Superior temporal gyrus (tissue), 1 donor: ENCODE measurements at regions not wholly inside any gene's neighbourhood (a gene's known extent, or its start where the extent isn't known, plus 50 kb on each side); places are given as distances from the start of the nearest gene placed in this dataset.

Source experiments
- DNase-seq: peaks from one replicate; pipeline ENCODE4 v3.0.0-alpha.2; 2016; ENCODE audit errors: extremely low spot score

GRCh38 chrX:39169976-39170375, 368.7 kb downstream of the MID1IP1 start:
- no peak for DNase-seq

DNA sequence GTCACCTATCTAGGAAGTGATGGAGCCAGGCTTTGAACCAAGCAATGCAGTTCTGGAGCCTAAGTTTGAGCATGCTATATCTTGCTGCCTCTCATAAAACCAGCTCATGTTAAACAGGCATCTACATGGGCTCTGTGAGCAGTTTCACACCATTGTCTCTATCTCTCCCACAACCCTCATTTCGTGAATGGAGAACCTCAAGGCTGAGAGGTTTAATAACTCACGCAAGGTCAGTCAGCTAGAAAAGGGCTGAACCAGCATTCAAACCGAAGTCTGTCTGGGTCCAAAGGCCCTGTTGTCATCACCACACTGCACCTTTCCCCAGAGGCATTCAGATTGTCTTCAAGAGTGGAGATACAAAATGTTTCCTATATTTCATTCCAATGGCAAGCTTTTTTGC, 369.2 kb downstream of the MID1IP1 start:
- DNase-seq = no peak

DNA sequence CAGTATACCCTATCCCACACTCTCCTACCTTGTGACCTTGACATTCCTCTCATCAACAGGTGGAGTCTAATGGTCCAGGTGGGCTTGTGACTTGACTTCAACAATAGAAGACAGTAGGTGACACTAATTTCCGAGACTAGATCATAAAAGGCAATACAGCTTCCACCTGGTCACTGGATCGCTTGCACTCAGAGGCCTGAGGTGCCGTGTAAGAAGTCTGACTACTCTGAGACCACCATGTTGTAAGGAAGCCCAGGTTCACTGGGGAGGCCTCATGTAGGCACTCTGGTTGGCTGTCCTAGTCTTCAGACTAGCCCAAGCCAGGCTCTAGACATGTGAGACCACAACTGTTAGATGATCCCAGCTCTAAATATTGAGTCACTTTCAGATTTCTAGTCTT, 370.4 kb downstream of the MID1IP1 start:
- no peak for DNase-seq

DNA sequence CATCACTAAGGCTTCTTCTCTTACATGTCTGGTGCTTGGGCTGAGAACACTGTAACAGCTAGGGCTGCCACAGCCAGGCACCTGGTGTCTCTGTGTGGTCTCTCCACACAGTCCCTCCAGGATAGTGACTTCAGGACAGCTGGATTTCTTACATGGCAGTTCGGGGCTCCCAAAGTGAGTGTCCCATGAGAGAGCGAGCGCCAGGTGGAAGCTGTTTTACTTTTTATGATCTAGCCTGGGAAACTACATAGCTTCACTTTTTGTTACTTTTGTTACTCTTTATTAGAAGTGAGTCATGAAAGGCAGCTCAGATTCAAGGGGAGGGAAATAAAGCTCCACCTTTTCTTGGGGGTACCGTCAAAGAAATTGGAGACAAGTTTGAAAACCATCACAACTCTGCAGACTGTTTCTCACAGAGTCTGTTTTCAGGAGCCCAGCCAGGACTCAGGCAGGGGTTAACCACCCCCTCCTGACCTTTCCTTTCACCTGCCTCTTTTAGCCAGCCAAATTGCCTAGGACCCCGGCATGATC, 373.0 kb downstream of the MID1IP1 start:
- no peak for DNase-seq

GRCh38 chrX:39174772-39175417, 373.6 kb downstream of the MID1IP1 start:
- no peak for DNase-seq

DNA sequence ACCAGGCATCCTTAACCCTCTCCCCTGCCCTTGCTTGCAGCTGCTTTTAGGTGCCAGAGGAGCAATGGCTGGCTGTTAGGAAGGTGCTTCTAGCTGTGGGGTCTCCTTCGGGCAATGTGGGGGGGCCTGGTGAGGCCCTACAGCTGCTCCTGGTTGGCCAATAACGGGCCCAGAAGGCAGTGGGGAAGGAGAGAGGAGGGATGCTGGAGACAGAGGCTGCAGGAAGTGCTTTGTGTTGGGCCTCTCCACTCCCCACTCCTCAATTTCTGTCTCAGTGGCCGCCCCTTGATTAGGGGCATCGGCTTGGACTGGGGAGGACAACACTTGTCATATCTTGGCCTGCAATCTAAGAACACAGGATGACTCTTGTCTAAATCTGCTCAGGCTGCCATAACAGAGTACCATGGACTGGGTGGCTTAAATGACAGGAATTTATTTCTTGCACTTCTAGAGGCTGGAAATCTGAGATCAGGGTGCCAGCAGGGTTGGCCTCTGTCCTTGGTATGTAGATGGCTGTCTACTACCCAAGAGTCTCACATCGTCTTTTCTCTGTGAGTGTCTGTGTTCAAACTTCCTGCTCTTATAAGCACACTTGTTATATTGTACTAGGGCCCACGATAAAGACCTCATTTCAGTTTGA, 374.3 kb downstream of the MID1IP1 start:
- DNase-seq = no peak

GRCh38 chrX:39176105-39176504, 374.8 kb downstream of the MID1IP1 start:
- DNase-seq = no peak

GRCh38 chrX:39189431-39189830, 388.2 kb downstream of the MID1IP1 start:
- no peak for DNase-seq

- DNase-seq = no peak
Measured at GRCh38 chrX:39194673-39195072, 393.4 kb downstream of the MID1IP1 start.

- no peak for DNase-seq
Measured at GRCh38 chrX:39195156-39195555, 393.9 kb downstream of the MID1IP1 start.

DNA sequence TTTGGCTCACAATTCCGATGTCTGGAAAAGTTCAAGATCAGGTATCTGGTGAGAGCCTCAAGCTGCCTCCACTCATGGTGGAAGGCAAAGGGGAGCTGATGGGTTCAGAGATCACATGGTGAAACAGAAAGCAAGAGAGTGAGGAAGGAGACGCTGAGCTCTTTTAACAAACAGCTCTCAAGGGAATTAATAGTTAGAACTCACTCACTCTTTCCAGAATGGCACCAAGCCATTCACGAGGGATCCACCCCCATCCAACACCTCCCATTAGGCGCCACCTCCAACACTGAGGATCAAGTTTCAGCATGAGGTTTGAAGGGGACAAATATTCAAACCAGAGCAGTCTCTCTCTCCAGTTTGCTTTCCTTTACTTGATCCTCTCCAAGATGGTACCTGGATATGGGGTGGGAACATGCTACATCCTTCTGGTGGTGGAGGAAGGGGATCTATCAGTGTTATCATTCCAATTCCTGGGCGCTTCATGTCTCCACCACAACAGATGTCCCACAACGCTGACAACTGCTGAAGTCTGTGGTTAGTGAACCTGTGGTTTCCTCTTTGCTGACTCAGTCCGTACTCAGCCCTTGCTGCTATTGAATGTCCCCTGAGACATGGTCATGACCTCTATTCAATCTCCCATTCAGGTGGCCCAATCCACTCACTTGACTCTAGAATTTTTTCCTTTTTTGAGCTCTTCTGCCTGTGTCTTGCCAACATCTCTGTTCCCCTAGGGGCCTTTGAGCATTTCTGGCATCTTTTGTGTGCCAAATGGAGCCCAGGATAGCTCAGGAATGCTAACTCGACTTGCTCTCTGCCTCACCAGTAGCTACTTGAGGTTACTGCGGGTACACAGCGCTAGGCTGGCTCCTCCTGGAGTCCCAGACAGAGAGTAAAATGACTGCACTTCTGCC, 395.2 kb downstream of the MID1IP1 start:
- no peak for DNase-seq

DNA sequence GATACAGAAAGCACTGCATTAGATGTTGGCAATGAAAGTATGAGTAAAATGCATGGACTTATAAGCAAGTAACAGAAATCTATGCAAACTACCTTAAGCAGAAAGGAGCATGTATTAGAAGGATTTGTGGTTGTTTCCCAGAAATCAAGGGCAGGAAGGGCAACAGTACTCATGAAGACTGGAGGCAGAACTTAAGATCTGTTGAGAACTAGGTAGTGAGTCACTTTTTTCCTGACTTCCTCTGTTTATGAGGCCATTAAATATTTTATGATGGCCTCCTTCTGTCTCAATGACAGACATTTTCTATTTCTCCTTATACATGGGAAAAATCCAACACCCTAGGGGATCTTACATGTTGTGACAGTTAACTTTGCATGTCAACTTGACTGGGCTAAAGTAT, 398.2 kb downstream of the MID1IP1 start:
- DNase-seq = no peak

GRCh38 chrX:39201305-39201990, 400.2 kb downstream of the MID1IP1 start:
- no peak for DNase-seq

DNA sequence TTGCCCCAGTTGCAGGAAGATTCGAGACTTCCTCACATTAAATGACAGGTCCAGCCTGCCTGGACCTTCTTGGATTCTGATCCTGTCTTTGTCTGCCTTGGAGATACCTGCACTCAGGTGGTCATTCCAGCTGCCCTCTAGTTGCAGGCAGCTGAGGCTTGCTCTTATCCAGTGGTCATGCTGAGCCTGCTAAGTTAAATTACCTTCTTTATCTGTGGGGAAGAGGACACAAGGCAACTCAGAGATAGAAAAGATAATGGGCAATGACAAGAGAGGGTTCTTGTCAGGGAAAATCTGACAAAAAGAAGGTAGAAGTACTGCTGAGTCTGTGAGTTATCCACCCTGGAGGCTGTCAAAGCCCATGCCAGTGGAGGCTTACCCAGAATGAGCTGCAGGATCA, 401.4 kb downstream of the MID1IP1 start:
- DNase-seq = no peak

DNA sequence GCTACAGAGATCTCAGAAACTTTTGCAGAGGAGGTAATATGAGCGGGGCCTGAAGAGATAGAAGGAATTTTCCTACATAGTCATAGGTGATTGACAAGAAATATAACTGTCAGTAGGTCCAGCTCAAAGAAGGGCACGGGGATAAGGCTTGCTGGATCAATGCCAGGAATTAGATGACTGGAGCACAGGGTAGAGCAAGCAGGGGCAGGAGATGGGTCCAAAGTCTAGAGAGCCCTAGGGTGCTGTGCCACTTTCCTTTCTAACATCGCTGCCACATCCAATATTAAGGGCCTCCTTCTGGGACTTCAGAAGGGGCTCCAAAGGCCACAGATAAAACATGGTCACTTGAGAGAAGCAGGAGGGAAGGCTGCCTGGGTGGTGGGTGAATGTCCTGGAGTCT, 402.2 kb downstream of the MID1IP1 start:
- DNase-seq = no peak

GRCh38 chrX:39204353-39204752, 403.1 kb downstream of the MID1IP1 start:
- DNase-seq = no peak

- DNase-seq = no peak
Measured at GRCh38 chrX:39204945-39205344, 403.7 kb downstream of the MID1IP1 start.

DNA sequence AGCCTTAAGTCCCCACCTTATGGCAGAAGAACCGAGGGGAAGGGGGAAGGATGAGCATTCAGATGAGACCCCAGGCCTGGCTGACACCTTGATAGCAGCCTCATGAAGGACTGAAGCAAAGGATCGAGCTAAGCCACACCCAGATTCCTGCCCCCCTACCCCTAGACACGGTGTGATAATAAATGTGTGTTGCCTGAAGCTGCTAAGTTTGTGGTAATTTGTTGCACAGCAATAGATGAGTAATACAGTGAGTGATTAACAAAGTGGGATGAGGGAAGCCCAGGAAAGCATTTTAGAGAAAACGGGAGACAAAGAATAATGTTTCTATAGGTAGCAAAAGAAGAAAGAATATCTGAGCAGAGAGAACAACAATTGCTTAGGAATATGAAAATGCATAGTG, 404.2 kb downstream of the MID1IP1 start:
- no peak for DNase-seq

DNA sequence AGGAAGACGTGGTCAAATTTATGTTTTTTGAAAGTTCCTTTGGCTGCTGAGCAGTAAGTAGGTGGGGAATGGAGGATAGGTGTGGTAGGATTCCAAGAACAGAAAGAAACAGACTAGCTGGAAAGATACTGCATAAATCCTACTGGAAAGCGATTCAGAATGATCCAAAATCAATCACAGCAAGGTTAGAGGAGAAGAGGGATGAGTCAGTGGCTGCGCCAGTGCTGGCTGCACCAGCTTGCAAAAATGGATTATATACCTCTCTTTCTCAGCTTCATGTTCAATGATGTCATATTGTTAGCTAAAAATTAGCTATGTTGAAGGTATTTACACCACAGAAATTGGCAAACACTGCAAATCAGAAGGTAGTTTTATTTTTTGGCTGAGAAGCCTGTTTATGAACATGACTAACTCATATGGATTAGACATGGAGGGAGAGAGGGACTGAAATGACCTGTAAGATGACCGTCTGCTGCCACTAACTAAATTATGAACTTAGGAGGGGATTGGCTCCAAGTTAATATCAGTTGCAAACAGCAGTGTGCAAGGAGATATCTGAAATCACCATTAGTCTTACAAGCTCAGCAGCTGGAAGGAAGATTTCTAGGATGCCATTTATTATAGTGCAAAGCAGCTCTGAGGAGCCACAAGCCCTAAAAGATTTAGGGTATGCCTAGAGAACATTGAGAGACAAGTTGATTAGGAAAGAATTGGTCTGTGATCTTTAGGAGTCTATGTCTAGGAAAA, 405.3 kb downstream of the MID1IP1 start:
- DNase-seq = no peak

DNA sequence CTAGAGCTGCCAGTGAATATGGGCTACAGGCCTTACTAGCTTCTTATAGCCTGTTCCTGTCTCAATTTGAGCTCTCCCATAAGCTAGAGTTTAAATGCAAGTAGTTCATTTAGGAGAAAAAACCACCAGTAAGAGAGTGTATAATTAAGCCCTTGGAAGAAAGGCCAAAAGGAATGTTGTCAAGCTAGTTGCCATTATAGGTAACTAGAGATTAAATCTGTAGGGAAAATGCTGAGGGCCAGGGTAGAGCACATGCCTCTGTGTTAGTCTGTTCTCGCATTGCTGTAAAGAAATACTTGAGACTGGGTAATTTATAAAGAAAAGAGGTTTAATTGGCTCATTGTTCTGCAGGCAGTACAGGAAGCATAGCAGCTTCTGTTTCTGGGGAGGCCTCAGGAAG, 410.2 kb downstream of the MID1IP1 start:
- no peak for DNase-seq

- no peak for DNase-seq
Measured at GRCh38 chrX:39212456-39212855, 411.2 kb downstream of the MID1IP1 start.
